ENCODE measurements at regions not wholly inside any gene's neighbourhood (a gene's known extent, or its start where the extent isn't known, plus 50 kb on each side); places are given as distances from the start of the nearest gene placed in this dataset.

DNA sequence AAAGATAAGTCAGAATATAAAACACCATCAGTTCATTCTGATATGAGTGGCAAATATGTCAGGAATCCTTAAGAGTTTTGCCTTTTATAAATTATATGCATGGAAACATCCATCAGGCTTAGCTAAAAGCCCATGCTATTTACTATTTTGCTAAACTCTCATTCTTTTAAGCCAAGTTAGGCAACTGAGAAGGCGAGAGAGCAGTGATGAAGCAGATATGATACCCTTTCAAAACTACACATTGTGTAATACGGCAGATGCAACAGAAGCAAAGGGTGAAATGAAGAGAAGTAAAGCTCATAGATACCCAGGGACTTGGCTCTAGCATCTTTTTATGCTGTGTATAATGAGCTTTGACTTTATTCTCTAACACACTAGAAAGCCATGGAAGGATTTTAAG lies 95.8 kb downstream of the SLIT2 start:
- TF ChIP-seq, protein P1, sequence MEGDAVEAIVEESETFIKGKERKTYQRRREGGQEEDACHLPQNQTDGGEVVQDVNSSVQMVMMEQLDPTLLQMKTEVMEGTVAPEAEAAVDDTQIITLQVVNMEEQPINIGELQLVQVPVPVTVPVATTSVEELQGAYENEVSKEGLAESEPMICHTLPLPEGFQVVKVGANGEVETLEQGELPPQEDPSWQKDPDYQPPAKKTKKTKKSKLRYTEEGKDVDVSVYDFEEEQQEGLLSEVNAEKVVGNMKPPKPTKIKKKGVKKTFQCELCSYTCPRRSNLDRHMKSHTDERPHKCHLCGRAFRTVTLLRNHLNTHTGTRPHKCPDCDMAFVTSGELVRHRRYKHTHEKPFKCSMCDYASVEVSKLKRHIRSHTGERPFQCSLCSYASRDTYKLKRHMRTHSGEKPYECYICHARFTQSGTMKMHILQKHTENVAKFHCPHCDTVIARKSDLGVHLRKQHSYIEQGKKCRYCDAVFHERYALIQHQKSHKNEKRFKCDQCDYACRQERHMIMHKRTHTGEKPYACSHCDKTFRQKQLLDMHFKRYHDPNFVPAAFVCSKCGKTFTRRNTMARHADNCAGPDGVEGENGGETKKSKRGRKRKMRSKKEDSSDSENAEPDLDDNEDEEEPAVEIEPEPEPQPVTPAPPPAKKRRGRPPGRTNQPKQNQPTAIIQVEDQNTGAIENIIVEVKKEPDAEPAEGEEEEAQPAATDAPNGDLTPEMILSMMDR (IDR thresholded peaks at IDR 0.05) = no peak
- TF ChIP-seq POLR2A (IDR thresholded peaks at IDR 0.05; ENCODE audit: low read depth) = no peak
- no peak for TF ChIP-seq POLR2AphosphoS5 (IDR thresholded peaks at IDR 0.05)
